ENCODE measurements at regions not wholly inside any gene's neighbourhood (a gene's known extent, or its start where the extent isn't known, plus 50 kb on each side); places are given as distances from the start of the nearest gene placed in this dataset.

DNA sequence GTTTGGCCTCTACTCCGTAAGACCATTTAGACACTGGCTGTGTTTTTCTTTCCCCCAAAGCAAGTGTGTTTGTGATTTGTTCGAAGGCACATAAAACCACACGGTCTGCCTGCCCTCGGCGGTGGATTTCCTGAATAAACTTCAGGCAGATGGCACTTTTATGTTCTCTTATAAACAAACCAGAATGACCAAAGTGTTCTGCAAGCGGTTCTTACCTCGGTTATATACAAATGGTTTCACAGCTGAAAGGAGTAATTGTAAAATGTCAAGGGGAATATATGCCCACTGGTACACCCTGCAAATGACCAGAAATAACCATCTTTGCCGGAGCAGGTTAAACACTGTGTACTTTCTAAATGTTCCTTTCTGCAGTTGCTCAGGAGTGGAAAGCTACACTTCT, 1475.8 kb upstream of the TMEM132C start:
- TF ChIP-seq, protein P1, sequence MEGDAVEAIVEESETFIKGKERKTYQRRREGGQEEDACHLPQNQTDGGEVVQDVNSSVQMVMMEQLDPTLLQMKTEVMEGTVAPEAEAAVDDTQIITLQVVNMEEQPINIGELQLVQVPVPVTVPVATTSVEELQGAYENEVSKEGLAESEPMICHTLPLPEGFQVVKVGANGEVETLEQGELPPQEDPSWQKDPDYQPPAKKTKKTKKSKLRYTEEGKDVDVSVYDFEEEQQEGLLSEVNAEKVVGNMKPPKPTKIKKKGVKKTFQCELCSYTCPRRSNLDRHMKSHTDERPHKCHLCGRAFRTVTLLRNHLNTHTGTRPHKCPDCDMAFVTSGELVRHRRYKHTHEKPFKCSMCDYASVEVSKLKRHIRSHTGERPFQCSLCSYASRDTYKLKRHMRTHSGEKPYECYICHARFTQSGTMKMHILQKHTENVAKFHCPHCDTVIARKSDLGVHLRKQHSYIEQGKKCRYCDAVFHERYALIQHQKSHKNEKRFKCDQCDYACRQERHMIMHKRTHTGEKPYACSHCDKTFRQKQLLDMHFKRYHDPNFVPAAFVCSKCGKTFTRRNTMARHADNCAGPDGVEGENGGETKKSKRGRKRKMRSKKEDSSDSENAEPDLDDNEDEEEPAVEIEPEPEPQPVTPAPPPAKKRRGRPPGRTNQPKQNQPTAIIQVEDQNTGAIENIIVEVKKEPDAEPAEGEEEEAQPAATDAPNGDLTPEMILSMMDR (IDR thresholded peaks at IDR 0.05), result no peak
- TF ChIP-seq POLR2A (IDR thresholded peaks at IDR 0.05), result no peak
- Histone ChIP-seq H3K27me3 (no peaks in the 10 kb centered on the region), H3K9me3 (no peaks in the 10 kb centered on the region), H3K27ac (no peak overlapping the region), H3K36me3 (no peaks in the 10 kb centered on the region), H3K4me3 (no peak overlapping the region), H3K4me1 (no peaks in the 10 kb centered on the region)
- DNase-seq (no peak), ATAC-seq (no peak)
- intact Hi-C loops (cut with DNase I), result no loop called here
- 72 to 88% (median 80%) methylated on average over 8 of the region's 8 CpGs for WGBS, 4 donors

DNA sequence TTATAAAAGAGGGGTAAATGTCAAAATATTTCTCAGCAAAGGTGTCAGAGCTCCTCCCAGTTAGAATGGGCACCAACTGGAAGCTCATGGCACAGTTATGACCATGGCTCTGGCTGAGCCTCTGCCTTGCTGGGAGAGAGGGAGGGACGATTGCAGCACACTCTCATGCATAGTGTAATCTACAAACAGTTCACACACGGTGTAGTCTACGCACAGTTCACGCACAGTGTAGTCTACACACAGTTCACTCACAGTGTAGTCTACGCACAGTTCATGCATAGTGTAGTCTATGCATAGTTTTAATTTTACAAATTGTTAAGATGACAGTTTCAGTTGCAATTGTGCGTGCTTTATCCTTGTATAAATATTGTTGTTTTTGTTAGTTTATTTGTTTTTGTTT, 1474.6 kb upstream of the TMEM132C start:
- no peak for TF ChIP-seq POLR2A (IDR thresholded peaks at IDR 0.05)
- TF ChIP-seq, protein P1 (IDR thresholded peaks at IDR 0.05), result no peak
- WGBS, 4 donors, result 78 to 81% (median 80%) methylated on average over 6 of the region's 6 CpGs
- intact Hi-C loops (cut with DNase I), result no loop called here

GRCh38 chr12:126797525-126797924, 1469.4 kb upstream of the TMEM132C start:
- WGBS, 4 donors, result 68 to 80% (median 75%) methylated on average over 5 of the region's 5 CpGs
- intact Hi-C loops (cut with DNase I), result no loop called here
- no peak for TF ChIP-seq POLR2A (IDR thresholded peaks at IDR 0.05)
- TF ChIP-seq, protein P1 (IDR thresholded peaks at IDR 0.05), result no peak
- ATAC-seq (no peak), DNase-seq (no peak)
- Histone ChIP-seq H3K4me1 (no peaks in the 10 kb centered on the region), H3K9me3 (no peaks in the 10 kb centered on the region), H3K4me3 (no peak overlapping the region), H3K36me3 (no peaks in the 10 kb centered on the region), H3K27ac (no peak overlapping the region), H3K27me3 (peaks cover 0 to 5% (median 0%) of the 10 kb centered on the region in 9 donors)

More for the DNA sequence above, 1474.6 kb upstream of the TMEM132C start:
- Histone ChIP-seq H3K4me1 (no peaks in the 10 kb centered on the region), H3K9me3 (no peaks in the 10 kb centered on the region), H3K27me3 (no peaks in the 10 kb centered on the region), H3K27ac (no peak overlapping the region), H3K36me3 (no peaks in the 10 kb centered on the region), H3K4me3 (no peak overlapping the region)
- DNase-seq, result no peak
- ATAC-seq, result no peak

DNA sequence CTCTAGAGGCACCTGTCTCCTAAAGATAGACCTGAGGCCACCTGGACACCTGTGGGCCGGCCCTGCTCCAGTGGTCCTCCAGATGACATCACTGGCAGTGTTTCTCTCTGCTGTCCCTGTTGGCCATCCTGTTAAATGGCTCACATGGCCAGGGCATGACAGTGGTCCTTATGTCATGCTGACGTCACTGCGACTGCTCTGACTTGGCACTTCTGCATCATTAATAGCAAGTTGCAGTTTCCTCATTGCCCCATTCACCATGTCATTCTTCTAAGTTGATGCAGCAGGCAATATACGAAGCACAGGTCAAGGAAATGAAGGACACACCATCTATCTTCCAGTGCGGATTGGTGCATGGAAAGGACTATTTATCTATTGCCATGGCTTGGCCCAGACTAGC, 1468.5 kb upstream of the TMEM132C start:
- Histone ChIP-seq H3K4me1 (no peaks in the 10 kb centered on the region), H3K27me3 (peaks cover 0 to 5% (median 0%) of the 10 kb centered on the region in 9 donors), H3K27ac (no peak overlapping the region), H3K9me3 (no peaks in the 10 kb centered on the region), H3K4me3 (no peak overlapping the region), H3K36me3 (no peaks in the 10 kb centered on the region)
- TF ChIP-seq, protein P1 (IDR thresholded peaks at IDR 0.05), result no peak
- TF ChIP-seq POLR2A (IDR thresholded peaks at IDR 0.05), result no peak
- DNase-seq, result no peak
- WGBS, 4 donors, result 75 to 83% (median 79%) methylated on average over 5 of the region's 5 CpGs
- no peak for ATAC-seq
- intact Hi-C loops (cut with DNase I), result no loop called here

Measured in heart left ventricle (tissue), 16 donors.